ENCODE measurements at regions not wholly inside any gene's neighbourhood (a gene's known extent, or its start where the extent isn't known, plus 50 kb on each side); places are given as distances from the start of the nearest gene placed in this dataset.
"Not testable (repeated sequence)": the region's sequence is repeated elsewhere in the genome, so short reads cannot be mapped to it uniquely, and the experiment has no call there.

DNA sequence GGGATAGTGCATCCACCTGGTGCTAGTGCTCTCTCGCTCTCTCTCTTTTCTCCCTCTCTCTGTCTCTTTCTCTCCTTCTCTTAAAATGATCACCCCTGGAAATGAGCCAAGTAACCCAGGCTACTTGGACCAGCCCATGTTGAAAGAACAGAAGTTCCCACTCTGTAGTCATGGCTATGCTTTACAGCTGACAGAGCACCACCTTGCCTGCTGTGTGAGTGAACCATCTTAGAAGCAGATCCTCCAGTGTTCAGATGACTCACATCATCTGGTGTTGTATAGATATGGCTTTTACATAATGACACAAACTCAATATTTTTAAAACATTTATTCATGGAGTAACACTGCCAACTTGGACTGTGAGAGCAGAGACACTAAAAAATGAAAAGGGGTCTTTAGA lies 57.7 kb upstream of the POMZP3 start:
- CTCF ChIA-PET; H3K4me3 ChIP-seq (ENCODE audit: low read depth, low read length); H3K36me3 ChIP-seq (ENCODE audit: control insufficient read depth in 2 of 2, insufficient read depth in 1 of 2, low read length in 2 of 2); H3K4me1 ChIP-seq (ENCODE audit: control insufficient read depth, insufficient read depth, low read length); H3K9me3 ChIP-seq (ENCODE audit: control insufficient read depth, insufficient read depth, low read depth, low read length); H3K27ac ChIP-seq (ENCODE audit: extremely low read depth, low read depth, low read length); POLR2A ChIA-PET: not testable (repeated sequence)

DNA sequence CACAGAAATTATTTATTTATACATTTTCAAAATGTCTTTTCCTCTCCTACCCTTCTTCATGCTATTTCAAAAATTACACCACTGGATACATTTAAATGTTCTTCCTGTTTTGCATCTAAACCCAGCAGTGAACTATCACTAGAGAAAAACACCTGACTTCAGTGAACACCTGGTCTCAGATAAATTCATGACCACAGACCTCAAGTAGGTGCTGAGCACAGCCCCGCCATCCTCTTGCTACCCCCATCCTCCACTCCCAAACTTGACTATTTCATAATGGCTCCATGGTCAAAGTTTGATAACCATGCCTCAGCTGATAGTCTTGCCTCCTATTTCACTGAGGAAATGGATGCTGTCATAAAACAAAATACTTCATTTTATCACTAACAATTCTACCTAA lies 56.6 kb upstream of the POMZP3 start:
- H3K9me3 ChIP-seq (ENCODE audit: control insufficient read depth, insufficient read depth, low read depth, low read length); H3K27ac ChIP-seq (ENCODE audit: extremely low read depth, low read depth, low read length); H3K36me3 ChIP-seq (ENCODE audit: control insufficient read depth in 2 of 2, insufficient read depth in 1 of 2, low read length in 2 of 2); CTCF ChIA-PET; H3K4me1 ChIP-seq (ENCODE audit: control insufficient read depth, insufficient read depth, low read length); POLR2A ChIA-PET; H3K4me3 ChIP-seq (ENCODE audit: low read depth, low read length): not testable (repeated sequence)

DNA sequence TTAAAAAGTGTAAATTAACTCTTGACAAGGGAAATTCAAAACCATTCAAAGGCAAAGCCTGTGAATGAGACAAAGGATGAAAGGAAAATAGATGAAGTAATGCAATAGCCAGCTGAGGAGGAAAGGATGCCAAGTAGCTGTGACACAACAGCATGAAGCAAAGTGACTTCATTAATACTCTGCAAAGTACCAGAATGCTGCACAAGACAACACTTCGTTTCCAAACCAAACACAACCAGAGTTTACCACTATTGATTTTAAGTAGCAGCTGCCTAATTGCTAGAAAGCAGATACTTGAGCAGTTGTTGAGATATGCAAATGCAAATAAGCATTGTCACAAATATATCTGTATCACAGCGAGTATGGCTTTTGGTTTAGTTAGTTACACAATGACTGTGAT lies 54.7 kb upstream of the POMZP3 start:
- POLR2A ChIA-PET; H3K36me3 ChIP-seq (ENCODE audit: control insufficient read depth in 2 of 2, insufficient read depth in 1 of 2, low read length in 2 of 2); H3K4me1 ChIP-seq (ENCODE audit: control insufficient read depth, insufficient read depth, low read length); H3K27ac ChIP-seq (ENCODE audit: extremely low read depth, low read depth, low read length); H3K4me3 ChIP-seq (ENCODE audit: low read depth, low read length); CTCF ChIA-PET; H3K9me3 ChIP-seq (ENCODE audit: control insufficient read depth, insufficient read depth, low read depth, low read length): not testable (repeated sequence)

DNA sequence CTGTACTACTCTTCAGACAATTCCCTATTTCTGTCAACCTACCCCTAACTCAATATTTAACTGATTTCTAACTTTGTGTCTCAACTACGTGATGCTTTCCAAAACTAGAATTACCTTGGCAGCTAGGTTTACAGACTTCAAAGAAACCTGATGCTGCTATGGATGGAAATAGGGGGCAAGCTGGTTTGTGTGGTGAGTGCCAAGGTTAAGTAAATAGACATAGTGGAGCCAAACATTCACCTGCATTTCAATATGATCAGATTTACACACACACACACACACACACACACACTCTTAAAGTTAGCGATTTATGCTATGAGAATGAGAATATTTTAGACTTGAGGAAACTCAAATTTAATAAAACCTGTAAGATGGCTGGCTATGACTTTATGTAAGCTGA lies 52.1 kb upstream of the POMZP3 start:
- H3K27ac ChIP-seq (ENCODE audit: extremely low read depth, low read depth, low read length); H3K4me1 ChIP-seq (ENCODE audit: control insufficient read depth, insufficient read depth, low read length); H3K4me3 ChIP-seq (ENCODE audit: low read depth, low read length); POLR2A ChIA-PET; H3K36me3 ChIP-seq (ENCODE audit: control insufficient read depth in 2 of 2, insufficient read depth in 1 of 2, low read length in 2 of 2); H3K9me3 ChIP-seq (ENCODE audit: control insufficient read depth, insufficient read depth, low read depth, low read length); CTCF ChIA-PET: not testable (repeated sequence)

DNA sequence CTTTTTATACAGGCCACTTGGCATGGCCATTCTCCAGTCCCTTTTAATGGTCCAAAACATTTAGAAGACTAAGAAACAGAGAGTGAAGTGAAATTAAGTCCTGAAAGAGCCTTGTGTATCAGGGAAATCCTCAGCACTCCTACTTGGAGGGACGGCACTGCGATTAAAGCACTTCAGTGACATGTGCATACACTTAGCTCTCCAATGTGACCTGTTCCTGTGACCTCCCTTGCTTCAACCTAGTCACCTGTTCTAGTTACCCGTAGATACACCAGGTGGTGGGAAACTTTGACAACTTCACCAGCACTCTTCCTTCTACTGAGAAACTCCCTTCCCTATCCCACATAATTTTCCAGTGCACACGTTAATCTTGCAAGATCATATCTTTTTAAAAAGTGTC lies 51.4 kb upstream of the POMZP3 start:
- H3K4me3 ChIP-seq (ENCODE audit: low read depth, low read length); POLR2A ChIA-PET; H3K36me3 ChIP-seq (ENCODE audit: control insufficient read depth in 2 of 2, insufficient read depth in 1 of 2, low read length in 2 of 2); H3K9me3 ChIP-seq (ENCODE audit: control insufficient read depth, insufficient read depth, low read depth, low read length); CTCF ChIA-PET; H3K27ac ChIP-seq (ENCODE audit: extremely low read depth, low read depth, low read length); H3K4me1 ChIP-seq (ENCODE audit: control insufficient read depth, insufficient read depth, low read length): not testable (repeated sequence)

DNA sequence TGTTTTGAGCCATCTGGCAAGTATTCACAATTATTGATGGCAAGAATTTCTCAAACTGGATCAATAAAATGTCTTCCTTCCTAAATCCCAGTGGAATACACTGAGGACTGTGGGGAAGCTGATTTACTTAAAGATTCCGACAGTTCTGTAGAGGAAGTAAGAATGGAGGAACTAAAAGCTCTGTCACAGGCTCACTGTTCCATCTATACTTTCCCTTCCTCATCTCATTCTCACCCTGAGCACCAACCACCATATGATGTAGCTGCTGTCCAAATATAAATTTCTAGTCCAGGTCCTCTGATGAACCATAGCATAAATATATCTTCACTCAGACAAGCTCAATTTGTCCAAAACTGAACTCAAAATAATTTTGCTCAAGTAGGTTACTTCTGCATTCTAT lies 49.8 kb upstream of the POMZP3 start:
- H3K9me3 ChIP-seq (ENCODE audit: control insufficient read depth, insufficient read depth, low read depth, low read length); CTCF ChIA-PET; H3K36me3 ChIP-seq (ENCODE audit: control insufficient read depth in 2 of 2, insufficient read depth in 1 of 2, low read length in 2 of 2); POLR2A ChIA-PET; H3K4me3 ChIP-seq (ENCODE audit: low read depth, low read length); H3K27ac ChIP-seq (ENCODE audit: extremely low read depth, low read depth, low read length); H3K4me1 ChIP-seq (ENCODE audit: control insufficient read depth, insufficient read depth, low read length): not testable (repeated sequence)
